ENCODE measurements at regions not wholly inside any gene's neighbourhood (a gene's known extent, or its start where the extent isn't known, plus 50 kb on each side); places are given as distances from the start of the nearest gene placed in this dataset.

DNA sequence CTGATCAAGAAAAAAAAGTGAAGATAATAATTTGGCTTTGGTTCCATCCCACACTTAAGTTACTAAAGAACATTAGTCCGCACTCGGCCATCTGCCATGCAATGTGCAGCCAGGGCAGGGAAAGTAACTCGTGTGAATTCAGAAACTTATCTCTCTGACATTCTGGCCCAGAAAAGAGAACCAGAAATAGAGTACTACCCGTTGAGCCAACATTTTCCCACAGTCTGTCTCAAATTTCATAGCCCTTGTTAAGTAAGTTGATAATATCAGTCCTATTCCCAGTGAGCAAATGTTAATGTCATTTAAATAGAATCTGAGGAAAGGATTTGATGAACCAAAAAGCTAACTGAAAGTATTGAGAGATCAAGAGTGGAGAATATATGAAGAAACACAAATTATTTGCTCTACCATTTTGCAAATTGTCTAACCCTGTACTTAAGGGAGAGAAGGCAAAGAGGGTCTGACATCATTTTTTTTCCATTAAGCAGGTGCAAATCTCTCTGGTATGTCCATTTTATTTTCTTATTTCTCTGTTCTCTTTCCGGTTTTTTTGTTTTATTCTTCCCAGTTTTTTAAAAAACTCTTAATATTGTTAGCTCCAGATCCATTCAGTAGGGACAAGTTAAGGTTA, 156.3 kb downstream of the NDFIP2 start:
- TF ChIP-seq CTCF (IDR thresholded peaks at IDR 0.05; ENCODE audit: insufficient read depth, low read length, poor library complexity, severe bottlenecking) (no peak), EZH2phosphoT487 (conservative IDR thresholded peaks at IDR 0.05; ENCODE audit: low read length) (no peak)

GRCh38 chr13:79631051-79631659, 150.2 kb downstream of the NDFIP2 start:
- Histone ChIP-seq H3K4me3 (ENCODE audit: insufficient read depth, low read length, poor library complexity, severe bottlenecking) (no peak overlapping the region), H2AFZ (ENCODE audit: low read depth, low read length, severe bottlenecking) (no peak overlapping the region), H3K27ac (ENCODE audit: low read depth, low read length) (no peak overlapping the region), H4K20me1 (ENCODE audit: low read depth, low read length) (no peaks in the 10 kb centered on the region), H3F3A (ENCODE audit: insufficient read depth) (no peaks in the 10 kb centered on the region), H3K36me3 (ENCODE audit: low read length) (no peaks in the 10 kb centered on the region), H3K79me2 (ENCODE audit: insufficient read depth, low read length) (no peaks in the 10 kb centered on the region), H3K9me3 (ENCODE audit: insufficient read depth, low read length) (no peaks in the 10 kb centered on the region), H3K9me2 (replicated peaks; ENCODE audit: insufficient read depth, low read length) (no peaks in the 10 kb centered on the region), H3K4me2 (ENCODE audit: low read depth, low read length, poor library complexity, severe bottlenecking) (no peak overlapping the region), H3K9ac (ENCODE audit: low read length) (no peak overlapping the region), H3K27me3 (ENCODE audit: low read length) (no peaks in the 10 kb centered on the region)
- no peak for TF ChIP-seq CTCF (IDR thresholded peaks at IDR 0.05; ENCODE audit: insufficient read depth, low read length, poor library complexity, severe bottlenecking)
- no peak for TF ChIP-seq EZH2phosphoT487 (conservative IDR thresholded peaks at IDR 0.05; ENCODE audit: low read length)

More for the DNA sequence above, 156.3 kb downstream of the NDFIP2 start:
- Histone ChIP-seq H3K9ac (ENCODE audit: low read length) (no peak overlapping the region), H3K9me3 (ENCODE audit: insufficient read depth, low read length) (no peaks in the 10 kb centered on the region), H4K20me1 (ENCODE audit: low read depth, low read length) (no peaks in the 10 kb centered on the region), H3K27me3 (ENCODE audit: low read length) (no peaks in the 10 kb centered on the region), H3K4me3 (ENCODE audit: insufficient read depth, low read length, poor library complexity, severe bottlenecking) (no peak overlapping the region), H3F3A (ENCODE audit: insufficient read depth) (no peaks in the 10 kb centered on the region), H3K27ac (ENCODE audit: low read depth, low read length) (no peak overlapping the region), H2AFZ (ENCODE audit: low read depth, low read length, severe bottlenecking) (no peak overlapping the region), H3K79me2 (ENCODE audit: insufficient read depth, low read length) (no peaks in the 10 kb centered on the region), H3K36me3 (ENCODE audit: low read length) (no peaks in the 10 kb centered on the region), H3K4me2 (ENCODE audit: low read depth, low read length, poor library complexity, severe bottlenecking) (no peak overlapping the region), H3K9me2 (replicated peaks; ENCODE audit: insufficient read depth, low read length) (no peaks in the 10 kb centered on the region)

DNA sequence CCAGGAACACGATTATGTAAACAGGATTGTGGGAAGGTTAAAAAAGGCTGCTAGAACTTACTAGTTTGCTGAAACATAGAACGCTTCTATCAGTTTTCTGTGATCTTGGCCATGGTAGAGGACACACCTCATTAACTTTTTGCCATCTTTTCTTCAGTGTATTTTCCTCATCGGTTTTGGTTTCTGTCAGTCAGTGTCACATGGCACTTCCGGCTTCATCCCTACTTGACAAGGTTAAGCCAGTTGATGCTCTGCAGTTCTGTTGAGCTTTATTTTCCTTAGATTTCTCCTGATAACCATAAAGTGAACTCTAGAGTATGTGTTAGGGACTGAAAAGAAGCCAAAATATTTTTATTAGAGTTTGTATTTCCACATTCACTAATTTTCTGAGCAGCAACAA, 147.5 kb downstream of the NDFIP2 start:
- H4K20me1 ChIP-seq (ENCODE audit: low read depth, low read length) = no peaks in the 10 kb centered on the region
- no peaks in the 10 kb centered on the region for H3K27me3 ChIP-seq (ENCODE audit: low read length)
- no peak for TF ChIP-seq CTCF (IDR thresholded peaks at IDR 0.05; ENCODE audit: insufficient read depth, low read length, poor library complexity, severe bottlenecking)
- TF ChIP-seq EZH2phosphoT487 (conservative IDR thresholded peaks at IDR 0.05; ENCODE audit: low read length) = no peak
- no peaks in the 10 kb centered on the region for H3K36me3 ChIP-seq (ENCODE audit: low read length)
- no peaks in the 10 kb centered on the region for H3K79me2 ChIP-seq (ENCODE audit: insufficient read depth, low read length)
- H3F3A ChIP-seq (ENCODE audit: insufficient read depth) = no peaks in the 10 kb centered on the region
- no peak overlapping the region for H3K4me2 ChIP-seq (ENCODE audit: low read depth, low read length, poor library complexity, severe bottlenecking)
- no peak overlapping the region for H3K27ac ChIP-seq (ENCODE audit: low read depth, low read length)
- H3K9me2 ChIP-seq (replicated peaks; ENCODE audit: insufficient read depth, low read length) = no peaks in the 10 kb centered on the region
- no peak overlapping the region for H3K9ac ChIP-seq (ENCODE audit: low read length)
- H3K4me3 ChIP-seq (ENCODE audit: insufficient read depth, low read length, poor library complexity, severe bottlenecking) = no peak overlapping the region
- H2AFZ ChIP-seq (ENCODE audit: low read depth, low read length, severe bottlenecking) = no peak overlapping the region
- no peaks in the 10 kb centered on the region for H3K9me3 ChIP-seq (ENCODE audit: insufficient read depth, low read length)

All from SU-DHL-6 (cell line).